ENCODE measurements at regions not wholly inside any gene's neighbourhood (a gene's known extent, or its start where the extent isn't known, plus 50 kb on each side); places are given as distances from the start of the nearest gene placed in this dataset.

DNA sequence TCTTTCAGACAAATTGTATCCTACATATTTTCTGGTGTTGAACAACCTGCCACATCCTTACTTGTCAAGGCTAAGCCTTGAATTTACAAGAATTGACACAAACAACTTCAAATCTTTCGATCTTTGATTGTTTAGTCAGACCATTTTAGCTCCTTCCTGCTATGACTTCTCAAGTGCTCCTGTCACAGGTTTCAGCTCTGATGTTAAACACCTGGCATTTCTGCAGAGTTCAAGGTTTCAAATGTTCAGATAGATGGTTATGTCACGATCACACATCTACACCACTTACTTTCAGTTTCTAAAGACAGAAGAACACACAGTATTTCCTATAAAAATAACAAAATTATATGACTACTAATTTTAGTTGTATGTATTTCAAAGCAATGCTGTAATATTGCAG is 84.0 kb downstream of the RND3 start:
- peak in 1 of 2 donors; percentile 19 for DNase-seq (ENCODE audit: low read depth in 2 of 2)
- peak overlapping the region in 1 of 2 donors; percentile 36 for H3K4me3 ChIP-seq (replicated peaks in 1 of 2; ENCODE audit: low read depth in 2 of 2, low read length in 2 of 2)
- TF ChIP-seq, protein P1, sequence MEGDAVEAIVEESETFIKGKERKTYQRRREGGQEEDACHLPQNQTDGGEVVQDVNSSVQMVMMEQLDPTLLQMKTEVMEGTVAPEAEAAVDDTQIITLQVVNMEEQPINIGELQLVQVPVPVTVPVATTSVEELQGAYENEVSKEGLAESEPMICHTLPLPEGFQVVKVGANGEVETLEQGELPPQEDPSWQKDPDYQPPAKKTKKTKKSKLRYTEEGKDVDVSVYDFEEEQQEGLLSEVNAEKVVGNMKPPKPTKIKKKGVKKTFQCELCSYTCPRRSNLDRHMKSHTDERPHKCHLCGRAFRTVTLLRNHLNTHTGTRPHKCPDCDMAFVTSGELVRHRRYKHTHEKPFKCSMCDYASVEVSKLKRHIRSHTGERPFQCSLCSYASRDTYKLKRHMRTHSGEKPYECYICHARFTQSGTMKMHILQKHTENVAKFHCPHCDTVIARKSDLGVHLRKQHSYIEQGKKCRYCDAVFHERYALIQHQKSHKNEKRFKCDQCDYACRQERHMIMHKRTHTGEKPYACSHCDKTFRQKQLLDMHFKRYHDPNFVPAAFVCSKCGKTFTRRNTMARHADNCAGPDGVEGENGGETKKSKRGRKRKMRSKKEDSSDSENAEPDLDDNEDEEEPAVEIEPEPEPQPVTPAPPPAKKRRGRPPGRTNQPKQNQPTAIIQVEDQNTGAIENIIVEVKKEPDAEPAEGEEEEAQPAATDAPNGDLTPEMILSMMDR (IDR thresholded peaks at IDR 0.05; ENCODE audit: low read depth, low read length) = no peak

DNA sequence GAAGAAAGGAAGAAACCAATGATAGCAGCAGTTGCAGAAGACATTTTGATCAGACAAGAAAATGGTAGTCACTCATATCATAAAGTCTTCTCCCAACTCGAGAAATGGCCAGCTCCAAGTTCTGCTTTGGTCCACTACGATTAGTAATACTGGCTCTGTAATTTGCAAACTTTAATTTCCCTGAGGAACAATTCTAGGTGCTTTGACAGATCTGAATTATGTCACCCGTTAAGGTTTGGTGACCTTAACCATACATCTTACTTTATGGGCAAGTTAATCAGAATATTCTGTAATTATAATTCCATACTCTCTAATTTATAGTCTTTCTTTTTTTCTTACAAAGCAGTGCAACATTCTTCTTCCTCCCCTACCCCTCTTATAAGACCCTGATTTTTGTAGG is 84.5 kb downstream of the RND3 start:
- no peak for DNase-seq (ENCODE audit: low read depth in 2 of 2)
- TF ChIP-seq, protein P1 (IDR thresholded peaks at IDR 0.05; ENCODE audit: low read depth, low read length) = no peak
- no peak overlapping the region for H3K4me3 ChIP-seq (replicated peaks in 1 of 2; ENCODE audit: low read depth in 2 of 2, low read length in 2 of 2)

DNA sequence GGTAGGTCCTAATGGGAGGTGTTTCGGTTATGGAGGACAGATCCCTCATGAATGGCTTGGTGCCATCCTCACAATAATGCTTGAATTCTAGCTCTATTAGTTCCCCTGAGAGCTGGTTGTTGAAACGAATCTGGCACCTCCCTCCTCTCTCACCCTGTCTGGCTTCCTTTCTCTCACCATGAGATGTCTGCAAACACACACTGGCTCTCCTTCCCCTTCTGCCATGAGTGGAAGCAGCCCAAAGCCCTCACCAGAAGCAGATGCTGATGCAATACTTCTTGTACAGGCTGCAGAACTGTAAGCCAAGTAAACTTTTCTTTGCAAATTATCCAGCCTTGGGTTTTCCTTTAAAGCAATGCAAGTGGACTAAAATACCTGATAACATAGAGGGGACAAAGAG is 86.6 kb downstream of the RND3 start:
- TF ChIP-seq, protein P1 (IDR thresholded peaks at IDR 0.05; ENCODE audit: low read depth, low read length) = no peak
- no peak overlapping the region for H3K4me3 ChIP-seq (replicated peaks in 1 of 2; ENCODE audit: low read depth in 2 of 2, low read length in 2 of 2)
- peak in 1 of 2 donors; percentile 40 for DNase-seq (ENCODE audit: low read depth in 2 of 2)

DNA sequence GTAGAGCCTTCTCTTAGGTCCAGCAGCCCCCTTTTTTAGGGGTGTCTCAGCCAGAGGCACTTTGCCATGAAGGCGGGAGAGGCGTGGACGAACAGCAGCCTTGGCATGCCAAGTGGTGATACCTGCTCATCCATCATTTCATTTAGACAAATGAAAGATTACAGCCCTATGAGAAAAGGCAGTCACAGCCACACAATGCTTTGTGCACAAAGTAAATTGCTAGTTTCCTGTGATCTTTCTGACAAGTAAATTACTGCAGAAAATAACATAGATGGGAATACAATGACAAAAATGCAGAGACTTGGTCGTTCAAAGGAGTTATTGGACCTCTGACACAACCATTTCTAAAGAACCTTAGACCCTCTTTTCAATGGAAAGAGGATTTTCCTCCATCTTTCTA is 94.9 kb downstream of the RND3 start:
- TF ChIP-seq, protein P1 (IDR thresholded peaks at IDR 0.05; ENCODE audit: low read depth, low read length) = no peak
- no peak for DNase-seq (ENCODE audit: low read depth in 2 of 2)
- H3K4me3 ChIP-seq (replicated peaks in 1 of 2; ENCODE audit: low read depth in 2 of 2, low read length in 2 of 2) = no peak overlapping the region

DNA sequence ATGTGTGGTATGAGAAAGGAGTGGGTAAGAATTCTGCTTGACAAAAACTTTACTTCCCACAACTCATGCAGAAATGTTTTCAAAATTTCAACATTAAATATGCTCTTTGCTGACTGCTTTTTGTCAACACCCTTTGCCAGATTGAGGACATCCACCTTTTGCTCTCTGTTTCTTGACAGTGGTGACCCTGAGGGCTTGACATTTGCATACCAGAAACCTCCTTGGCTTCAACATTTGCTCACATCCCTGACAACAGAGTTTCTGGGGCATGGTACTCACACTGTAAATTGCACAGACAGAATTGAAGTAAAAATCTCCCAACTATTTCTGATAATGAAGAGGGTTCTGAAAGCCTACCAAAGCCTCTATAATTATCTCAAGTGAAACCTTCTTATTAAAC is 95.7 kb downstream of the RND3 start:
- TF ChIP-seq, protein P1 (IDR thresholded peaks at IDR 0.05; ENCODE audit: low read depth, low read length) = no peak
- H3K4me3 ChIP-seq (replicated peaks in 1 of 2; ENCODE audit: low read depth in 2 of 2, low read length in 2 of 2) = no peak overlapping the region
- no peak for DNase-seq (ENCODE audit: low read depth in 2 of 2)

DNA sequence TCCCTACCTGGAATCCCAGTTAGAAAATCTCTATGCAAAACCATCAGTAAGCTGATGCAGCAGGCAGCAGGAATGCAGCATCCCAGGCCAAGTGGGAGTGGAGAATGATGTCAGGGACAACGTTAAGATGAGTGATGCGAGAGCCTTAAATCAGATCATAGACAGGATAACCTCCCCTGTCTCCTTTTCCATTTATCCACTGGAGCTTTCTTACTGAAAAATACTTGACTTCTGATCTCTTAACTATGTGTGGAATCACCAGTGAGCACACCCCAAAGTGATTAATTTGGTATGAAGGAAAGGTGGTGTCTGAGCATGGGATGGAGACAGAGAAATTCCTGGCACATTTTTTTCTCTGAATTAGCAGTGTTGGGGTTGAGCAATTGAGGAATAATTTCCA is 98.0 kb downstream of the RND3 start:
- TF ChIP-seq, protein P1 (IDR thresholded peaks at IDR 0.05; ENCODE audit: low read depth, low read length) = no peak
- no peak for DNase-seq (ENCODE audit: low read depth in 2 of 2)
- H3K4me3 ChIP-seq (replicated peaks in 1 of 2; ENCODE audit: low read depth in 2 of 2, low read length in 2 of 2) = no peak overlapping the region

DNA sequence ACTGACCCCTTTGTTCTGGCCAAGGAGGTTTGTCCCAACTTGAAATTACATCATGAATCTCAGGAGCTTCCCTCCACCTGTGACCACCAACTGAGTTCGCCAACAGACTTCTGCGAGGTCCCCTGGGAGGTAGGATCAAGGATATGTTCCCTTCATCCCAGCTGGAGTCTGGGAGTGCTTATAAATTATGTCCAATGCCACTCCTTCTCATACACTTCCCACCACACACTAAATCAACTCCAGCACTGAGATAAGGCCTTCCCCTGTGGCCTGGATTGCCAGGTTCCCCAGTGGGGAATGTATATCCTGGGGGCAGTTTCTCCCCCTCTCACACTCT is 99.2 kb downstream of the RND3 start:
- no peak overlapping the region for H3K4me3 ChIP-seq (replicated peaks in 1 of 2; ENCODE audit: low read depth in 2 of 2, low read length in 2 of 2)
- TF ChIP-seq, protein P1 (IDR thresholded peaks at IDR 0.05; ENCODE audit: low read depth, low read length) = no peak
- DNase-seq (ENCODE audit: low read depth in 2 of 2) = no peak

All from cardiac fibroblast (primary cell).